ENCODE measurements at regions not wholly inside any gene's neighbourhood (a gene's known extent, or its start where the extent isn't known, plus 50 kb on each side); places are given as distances from the start of the nearest gene placed in this dataset.

GRCh38 chr1:43065191-43065590, 106.5 kb upstream of the SLC2A1 start:
- Histone ChIP-seq H2AFZ (no peak overlapping the region), H3K4me3 (no peak overlapping the region), H3K9me3 (ENCODE audit: low read depth) (no peaks in the 10 kb centered on the region), H3K27ac (no peak overlapping the region), H3K79me2 (no peaks in the 10 kb centered on the region), H3K27me3 (no peaks in the 10 kb centered on the region), H3K4me2 (no peak overlapping the region), H3K9me2 (replicated peaks; ENCODE audit: insufficient read depth) (no peaks in the 10 kb centered on the region), H4K20me1 (ENCODE audit: insufficient read depth, poor library complexity, severe bottlenecking) (no peaks in the 10 kb centered on the region), H3K36me3 (replicated peaks; ENCODE audit: insufficient read depth, low read depth) (no peaks in the 10 kb centered on the region), H3K4me1 (ENCODE audit: insufficient read depth) (peaks cover 24% of the 10 kb centered on the region)
- DNase-seq (ENCODE audit: low spot score): no peak
- 96% methylated on average over 5 of the region's 5 CpGs for whole genome bisulfite sequencing (ENCODE audit: low lambda C conversion rate, missing lambda C conversion rate)
- TF ChIP-seq CTCF (IDR thresholded peaks at IDR 0.05; ENCODE audit: poor library complexity) (no peak), EZH2 (IDR thresholded peaks at IDR 0.05; ENCODE audit: borderline replicate concordance) (no peak), EZH2phosphoT487 (IDR thresholded peaks at IDR 0.05; ENCODE audit: low read depth, severe bottlenecking, unreplicated experiment) (no peak)

GRCh38 chr1:43063394-43064219, 104.9 kb upstream of the SLC2A1 start:
- whole genome bisulfite sequencing (ENCODE audit: low lambda C conversion rate, missing lambda C conversion rate): 91% methylated on average over 10 of the region's 10 CpGs
- Histone ChIP-seq H3K9me2 (replicated peaks; ENCODE audit: insufficient read depth) (no peaks in the 10 kb centered on the region), H3K27me3 (no peaks in the 10 kb centered on the region), H4K20me1 (ENCODE audit: insufficient read depth, poor library complexity, severe bottlenecking) (no peaks in the 10 kb centered on the region), H3K4me3 (no peak overlapping the region), H3K27ac (no peak overlapping the region), H3K9me3 (ENCODE audit: low read depth) (no peaks in the 10 kb centered on the region), H3K4me1 (ENCODE audit: insufficient read depth) (peaks cover 18% of the 10 kb centered on the region), H3K79me2 (no peaks in the 10 kb centered on the region), H2AFZ (no peak overlapping the region), H3K4me2 (no peak overlapping the region), H3K36me3 (replicated peaks; ENCODE audit: insufficient read depth, low read depth) (no peaks in the 10 kb centered on the region)
- TF ChIP-seq EZH2 (IDR thresholded peaks at IDR 0.05; ENCODE audit: borderline replicate concordance) (no peak), EZH2phosphoT487 (IDR thresholded peaks at IDR 0.05; ENCODE audit: low read depth, severe bottlenecking, unreplicated experiment) (no peak), CTCF (IDR thresholded peaks at IDR 0.05; ENCODE audit: poor library complexity) (no peak)
- no peak for DNase-seq (ENCODE audit: low spot score)

- no peak overlapping the region for H3K4me2 ChIP-seq
- no peak overlapping the region for H3K4me3 ChIP-seq
- no peaks in the 10 kb centered on the region for H3K9me2 ChIP-seq (replicated peaks; ENCODE audit: insufficient read depth)
- H2AFZ ChIP-seq: no peak overlapping the region
- DNase-seq (ENCODE audit: low spot score): no peak
- no peaks in the 10 kb centered on the region for H3K27me3 ChIP-seq
- WGBS (ENCODE audit: low lambda C conversion rate, missing lambda C conversion rate): 93% methylated on average over 12 of the region's 12 CpGs
- no peaks in the 10 kb centered on the region for H4K20me1 ChIP-seq (ENCODE audit: insufficient read depth, poor library complexity, severe bottlenecking)
- TF ChIP-seq EZH2phosphoT487 (IDR thresholded peaks at IDR 0.05; ENCODE audit: low read depth, severe bottlenecking, unreplicated experiment) (no peak), CTCF (IDR thresholded peaks at IDR 0.05; ENCODE audit: poor library complexity) (no peak), EZH2 (IDR thresholded peaks at IDR 0.05; ENCODE audit: borderline replicate concordance) (no peak)
- H3K36me3 ChIP-seq (replicated peaks; ENCODE audit: insufficient read depth, low read depth): no peaks in the 10 kb centered on the region
- no peaks in the 10 kb centered on the region for H3K79me2 ChIP-seq
- no peak overlapping the region for H3K27ac ChIP-seq
- H3K4me1 ChIP-seq (ENCODE audit: insufficient read depth): peaks cover 20% of the 10 kb centered on the region
- no peaks in the 10 kb centered on the region for H3K9me3 ChIP-seq (ENCODE audit: low read depth)
These were observed 103.9 kb upstream of the SLC2A1 start for GRCh38 chr1:43062527-43063095.
